Astrocyte (in vitro differentiated cells and primary cell): ENCODE measurements at regions not wholly inside any gene's neighbourhood (a gene's known extent, or its start where the extent isn't known, plus 50 kb on each side); places are given as distances from the start of the nearest gene placed in this dataset.

Experiments used
- EZH2 ChIP-seq: IDR thresholded peaks from 2 replicates; pipeline ENCODE4 v1.6.1; 2012; ENCODE audit warnings: mild to moderate bottlenecking, low read length, inconsistent platforms; ENCODE audit not compliant: insufficient read depth
- TF ChIP-seq, protein P1 (sequence below): IDR thresholded peaks from 2 replicates; pipeline ENCODE4 v1.5.1; 2011; ENCODE audit warnings: low read depth, mild to moderate bottlenecking, inconsistent platforms, low read length, moderate library complexity; ENCODE audit not compliant: insufficient read depth

DNA sequence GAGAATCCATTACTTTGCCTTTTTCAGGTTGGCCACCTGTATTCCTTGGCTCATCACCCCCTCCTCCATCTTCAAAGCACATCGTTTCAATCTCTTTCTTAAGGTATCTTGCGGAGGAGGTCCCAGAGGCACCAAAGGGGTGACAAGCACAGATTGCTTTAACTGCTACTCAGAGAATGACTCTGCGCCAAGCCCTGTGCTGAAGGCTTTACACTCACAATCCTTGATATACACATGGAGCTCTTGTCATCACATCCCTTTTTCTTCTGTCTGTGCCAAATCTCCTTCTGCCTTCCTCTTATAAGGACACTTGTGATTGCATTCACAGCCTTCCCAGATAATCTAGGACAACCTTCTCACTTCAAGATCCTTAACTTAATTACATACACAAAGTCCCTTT is 134.7 kb upstream of the MAMLD1 start:
- TF ChIP-seq, protein P1, sequence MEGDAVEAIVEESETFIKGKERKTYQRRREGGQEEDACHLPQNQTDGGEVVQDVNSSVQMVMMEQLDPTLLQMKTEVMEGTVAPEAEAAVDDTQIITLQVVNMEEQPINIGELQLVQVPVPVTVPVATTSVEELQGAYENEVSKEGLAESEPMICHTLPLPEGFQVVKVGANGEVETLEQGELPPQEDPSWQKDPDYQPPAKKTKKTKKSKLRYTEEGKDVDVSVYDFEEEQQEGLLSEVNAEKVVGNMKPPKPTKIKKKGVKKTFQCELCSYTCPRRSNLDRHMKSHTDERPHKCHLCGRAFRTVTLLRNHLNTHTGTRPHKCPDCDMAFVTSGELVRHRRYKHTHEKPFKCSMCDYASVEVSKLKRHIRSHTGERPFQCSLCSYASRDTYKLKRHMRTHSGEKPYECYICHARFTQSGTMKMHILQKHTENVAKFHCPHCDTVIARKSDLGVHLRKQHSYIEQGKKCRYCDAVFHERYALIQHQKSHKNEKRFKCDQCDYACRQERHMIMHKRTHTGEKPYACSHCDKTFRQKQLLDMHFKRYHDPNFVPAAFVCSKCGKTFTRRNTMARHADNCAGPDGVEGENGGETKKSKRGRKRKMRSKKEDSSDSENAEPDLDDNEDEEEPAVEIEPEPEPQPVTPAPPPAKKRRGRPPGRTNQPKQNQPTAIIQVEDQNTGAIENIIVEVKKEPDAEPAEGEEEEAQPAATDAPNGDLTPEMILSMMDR: no peak
- no peak for TF ChIP-seq EZH2
